ENCODE measurements at regions not wholly inside any gene's neighbourhood (a gene's known extent, or its start where the extent isn't known, plus 50 kb on each side); places are given as distances from the start of the nearest gene placed in this dataset.

DNA sequence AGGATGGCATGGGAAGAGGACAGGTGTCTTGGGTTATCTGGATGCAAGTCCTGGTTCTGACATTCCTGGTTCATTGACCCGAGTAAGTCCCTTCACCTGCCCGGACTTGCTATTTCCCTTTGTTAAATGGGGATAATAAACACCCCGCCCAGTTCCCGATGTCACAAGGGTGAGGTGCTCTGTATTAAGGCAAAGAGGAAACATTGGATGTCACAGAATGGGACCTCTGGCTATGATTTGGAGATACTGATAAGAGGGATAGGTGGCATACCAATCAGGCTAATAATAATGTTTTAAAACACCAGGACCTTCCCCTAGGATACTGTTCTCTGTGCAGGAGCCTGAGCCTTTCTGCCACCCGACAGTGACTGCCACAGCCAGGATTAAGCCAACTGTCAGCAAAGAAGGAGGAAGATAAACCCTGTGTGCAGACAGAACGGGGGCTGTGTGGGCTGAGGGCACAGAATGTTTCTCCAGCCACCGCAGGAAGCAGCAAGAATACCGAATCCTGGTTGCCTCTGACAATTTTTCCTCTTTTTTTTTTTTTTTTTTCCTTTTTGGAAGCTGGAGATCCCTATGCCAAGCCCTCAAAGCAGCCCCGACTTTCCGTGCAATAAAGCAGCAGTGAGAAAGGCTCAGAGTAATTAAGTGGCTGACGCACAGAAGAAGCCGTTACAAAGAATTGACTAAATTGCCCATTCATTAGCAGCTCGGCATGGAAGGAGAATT is 336.6 kb downstream of the SMAD2 start:
- DNase-seq, result no peak

DNA sequence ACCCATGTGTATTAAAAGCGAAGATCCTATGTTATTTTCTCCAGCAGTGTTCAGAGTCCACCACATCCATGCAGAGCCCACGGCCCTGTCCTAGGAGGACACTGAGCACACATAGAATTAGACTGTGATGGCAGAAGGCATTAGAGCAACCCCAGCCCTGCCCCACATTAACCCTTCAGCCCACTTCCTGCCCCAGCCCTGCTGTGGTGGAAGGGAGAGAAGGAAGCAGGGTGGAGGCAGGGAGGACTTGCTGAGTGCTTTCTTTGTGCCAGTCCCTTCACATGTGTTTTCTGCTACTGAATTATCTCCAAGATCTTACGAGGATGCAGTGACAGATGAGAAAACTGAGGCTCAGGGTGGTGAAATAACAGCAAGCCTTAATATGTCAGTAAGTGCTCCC is 339.0 kb downstream of the SMAD2 start:
- no peak for DNase-seq

DNA sequence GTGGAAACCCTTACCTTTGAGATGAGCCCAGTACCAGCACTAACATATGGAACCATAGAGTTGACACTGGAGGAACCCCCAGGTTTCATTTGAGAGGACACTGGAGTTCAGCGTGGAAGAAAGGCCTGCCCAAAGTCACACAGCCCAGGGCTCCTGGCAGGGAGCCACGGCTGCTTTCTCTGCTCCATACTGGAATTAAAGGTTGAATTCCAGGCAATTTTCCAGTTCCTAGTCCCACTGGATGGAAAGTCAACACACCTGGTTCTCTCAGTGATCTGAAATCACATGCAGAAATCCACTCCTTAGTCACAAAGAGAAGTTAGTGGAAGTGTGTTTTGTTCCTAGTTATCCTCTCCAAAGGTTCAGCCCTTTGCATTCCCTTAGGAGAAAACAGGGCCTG is 336.1 kb upstream of the SKOR2 start:
- DNase-seq, result no peak

DNA sequence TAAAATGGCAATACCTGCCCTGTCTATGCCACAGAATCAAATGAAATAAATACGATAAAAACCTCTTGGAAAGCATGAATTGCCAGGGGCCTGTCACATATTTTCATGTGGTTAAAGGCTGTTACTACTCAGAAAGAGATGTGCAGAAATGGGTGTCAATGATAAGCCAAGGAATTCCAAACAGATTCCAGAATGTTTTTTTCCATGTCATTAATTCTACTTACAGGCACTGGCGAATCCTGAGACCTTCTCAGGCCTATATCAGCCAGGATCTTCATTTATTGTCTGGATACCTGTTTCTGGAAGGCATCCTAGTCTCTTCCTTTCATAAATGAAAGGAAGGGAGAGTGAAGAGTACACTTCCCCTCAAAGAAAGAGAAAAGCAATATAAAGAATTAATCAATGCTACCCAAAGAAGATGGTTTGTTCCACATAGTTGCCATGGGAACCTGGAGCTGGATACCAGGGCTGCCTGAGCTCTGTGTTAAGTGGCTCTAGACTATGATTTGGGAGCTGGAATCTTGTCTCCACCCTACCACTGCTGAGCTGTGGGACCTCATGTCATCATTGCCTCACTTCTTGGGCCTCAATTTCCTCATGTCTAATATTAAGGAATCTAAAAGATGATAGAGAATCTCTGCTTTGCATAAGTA is 335.1 kb upstream of the SKOR2 start:
- DNase-seq, result no peak

DNA sequence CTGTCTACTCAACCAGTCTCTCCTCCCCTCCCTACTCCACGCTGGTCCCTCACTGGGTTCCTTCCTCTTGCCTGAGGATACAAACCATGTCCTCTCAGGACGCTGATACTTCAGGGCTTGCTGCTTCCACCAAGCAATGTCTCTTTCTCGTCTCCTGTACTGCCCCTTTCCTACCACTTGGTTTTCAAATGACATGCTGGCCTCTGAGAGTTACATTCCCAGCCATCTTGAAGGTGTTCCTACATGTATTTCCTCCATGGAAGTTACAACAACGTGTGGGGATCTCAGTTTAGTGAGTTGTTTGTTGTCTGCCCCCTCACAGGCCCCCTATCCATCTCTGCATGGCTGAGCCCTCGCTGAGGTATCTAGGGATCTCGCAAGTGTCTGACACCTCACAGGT is 334.5 kb upstream of the SKOR2 start:
- DNase-seq, result no peak

DNA sequence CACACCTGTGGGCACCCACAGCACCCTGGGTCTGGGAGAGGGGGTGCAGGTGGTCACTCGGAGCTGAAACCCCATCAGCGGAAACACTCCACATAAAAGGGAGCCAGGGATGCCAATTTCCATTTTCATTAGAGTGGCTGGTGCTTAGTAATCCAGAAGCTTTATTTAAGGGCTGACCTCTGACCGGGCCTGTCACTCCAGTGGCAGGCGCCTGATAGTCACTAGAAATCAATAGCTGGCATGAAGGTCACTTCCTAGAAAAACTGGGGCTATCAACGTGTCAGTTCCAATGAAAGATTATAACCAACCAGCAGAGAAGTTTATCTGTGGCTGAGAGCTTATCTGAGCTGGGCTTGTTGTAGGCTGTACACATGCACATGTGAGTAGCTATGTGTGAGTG is 333.7 kb upstream of the SKOR2 start:
- no peak for DNase-seq

DNA sequence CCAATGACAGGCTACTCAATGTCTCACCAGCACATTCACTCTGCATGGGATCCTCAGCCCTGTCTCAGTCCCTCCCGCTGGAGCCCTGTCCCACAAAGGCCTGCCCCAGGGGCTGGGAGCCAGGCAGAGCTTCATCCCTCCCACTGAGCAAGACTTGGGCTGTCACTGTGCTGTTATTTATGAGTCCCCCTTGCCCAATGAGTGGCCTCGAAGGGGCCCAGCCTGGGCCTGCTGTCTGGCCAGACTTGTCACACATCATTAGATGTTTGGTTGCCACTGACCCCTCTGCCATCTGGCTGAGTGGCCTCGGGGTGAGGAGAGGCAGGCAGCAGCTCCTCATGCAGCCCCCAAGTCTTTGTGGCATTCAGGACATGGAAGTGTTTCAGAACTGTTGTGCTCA is 330.6 kb upstream of the SKOR2 start:
- no peak for DNase-seq

DNA sequence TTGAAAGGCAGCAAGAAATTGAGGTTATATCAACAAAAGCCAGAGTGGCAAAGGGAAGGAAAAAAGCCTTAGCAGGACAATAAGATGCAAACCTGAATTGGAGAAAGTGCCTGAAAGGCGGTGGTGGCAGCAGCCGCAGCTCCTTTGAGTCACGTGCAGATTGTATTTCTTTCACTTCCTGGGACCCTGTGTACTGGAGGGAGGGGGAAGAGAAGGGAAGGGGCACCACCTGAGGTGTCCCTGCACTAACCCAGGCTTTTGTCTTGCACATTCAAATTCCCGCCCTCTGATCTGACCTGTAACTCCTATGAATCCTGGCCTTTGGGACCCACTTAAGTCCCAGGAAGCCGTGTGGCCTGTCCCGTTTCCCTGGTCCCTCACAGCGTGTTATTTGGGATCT is 326.1 kb upstream of the SKOR2 start:
- no peak for DNase-seq

DNA sequence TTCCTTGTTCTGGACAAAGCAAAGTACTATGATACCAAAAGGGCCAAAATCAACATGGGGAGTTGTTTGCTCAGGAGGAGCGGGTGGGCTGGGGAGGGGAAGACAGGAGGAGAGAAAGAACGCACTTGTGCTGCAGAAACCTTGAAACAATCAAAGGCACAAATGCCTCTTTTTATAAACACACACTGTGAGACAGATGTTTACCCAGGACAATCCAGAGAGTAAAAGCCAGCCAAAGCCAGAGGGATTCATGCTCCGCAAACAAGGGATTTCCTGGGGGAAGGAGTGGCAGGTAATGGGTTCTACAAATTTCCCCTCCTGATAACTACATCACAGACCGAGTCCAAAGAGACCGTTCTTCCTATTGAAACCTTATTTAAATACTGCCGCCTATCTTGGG is 323.5 kb upstream of the SKOR2 start:
- DNase-seq, result no peak

DNA sequence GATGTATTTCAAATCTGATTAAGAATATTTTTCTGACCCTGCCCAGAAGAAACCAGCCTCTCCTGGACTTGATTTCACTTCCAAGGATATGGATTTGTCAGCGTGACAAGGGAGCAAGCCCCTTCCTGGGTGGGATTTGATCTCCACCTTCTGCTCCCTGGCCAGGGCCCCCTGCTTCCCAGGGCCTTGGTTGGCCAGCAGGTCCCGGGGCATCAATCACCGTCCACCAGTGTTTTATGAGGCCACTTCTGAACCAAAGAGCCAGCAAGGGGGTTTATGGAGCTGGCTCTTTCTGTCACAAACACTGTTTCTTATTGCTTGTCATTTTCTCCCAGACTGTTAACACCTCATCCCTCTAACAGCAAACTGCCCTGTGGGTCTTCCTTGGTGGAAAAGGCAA is 320.5 kb upstream of the SKOR2 start:
- DNase-seq, result no peak

DNA sequence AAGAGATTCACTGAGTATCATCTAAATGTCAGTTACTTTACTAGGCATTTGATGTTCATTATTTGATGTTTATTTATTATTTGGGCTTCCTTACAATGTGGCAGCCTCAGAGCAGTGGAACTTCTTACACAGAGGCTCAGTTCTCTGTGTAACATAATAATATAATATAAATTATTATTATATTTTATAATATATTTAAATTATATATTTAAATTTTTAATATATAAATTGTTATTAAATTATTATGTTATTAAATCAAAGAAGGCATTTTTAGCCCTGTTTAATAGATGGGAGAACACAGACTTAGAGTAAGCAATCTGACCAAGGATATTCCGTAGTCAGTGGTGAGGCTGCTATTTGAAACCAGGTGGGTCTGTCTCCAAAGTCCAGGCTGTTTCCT is 315.3 kb upstream of the SKOR2 start:
- no peak for DNase-seq

DNA sequence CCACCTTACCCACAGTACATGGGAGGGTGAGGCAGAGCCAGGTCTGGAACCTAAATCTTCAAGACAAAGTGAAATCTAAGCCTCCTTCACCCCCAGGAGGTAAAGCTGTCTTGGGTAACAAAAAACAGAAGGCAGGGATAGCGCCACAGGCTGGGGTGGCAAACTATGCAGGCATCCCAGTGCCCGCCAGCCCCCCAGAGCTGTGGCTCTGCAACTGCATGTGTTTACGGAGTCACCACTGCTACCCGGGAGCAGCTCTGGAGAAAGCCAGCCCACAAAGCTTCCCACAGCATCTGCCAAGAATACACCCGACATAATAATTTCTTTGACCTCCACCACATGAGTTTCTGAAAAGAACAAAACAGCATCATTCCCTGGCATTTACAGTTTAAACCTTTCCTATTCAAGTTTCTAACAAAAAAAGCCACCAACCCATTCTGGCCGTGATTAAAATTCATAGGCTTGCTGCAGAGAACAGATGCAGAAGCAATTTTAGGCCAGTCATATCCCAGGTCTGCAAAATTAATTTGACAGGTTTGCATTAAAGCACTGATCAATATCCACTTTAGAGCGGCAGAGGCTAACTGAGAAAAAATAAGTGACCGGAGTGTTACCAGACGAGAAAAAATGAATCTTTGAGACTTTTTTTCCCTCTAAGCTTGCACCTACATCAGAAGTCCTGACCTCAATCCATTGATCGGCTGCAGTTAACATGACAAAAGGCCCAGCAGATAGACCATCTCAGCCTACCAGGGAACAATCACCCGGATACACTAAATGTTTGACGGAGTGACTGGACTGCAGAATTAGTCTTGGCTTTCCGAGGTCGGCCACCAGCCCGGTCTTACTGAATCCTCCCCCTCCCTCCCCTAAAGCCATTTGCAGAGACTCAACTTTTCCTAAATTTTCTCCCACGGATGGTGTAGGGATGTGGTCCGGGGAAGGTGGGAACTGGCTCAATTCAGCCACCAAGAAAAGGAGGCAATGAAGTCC is 309.6 kb upstream of the SKOR2 start:
- DNase-seq, result no peak

DNA sequence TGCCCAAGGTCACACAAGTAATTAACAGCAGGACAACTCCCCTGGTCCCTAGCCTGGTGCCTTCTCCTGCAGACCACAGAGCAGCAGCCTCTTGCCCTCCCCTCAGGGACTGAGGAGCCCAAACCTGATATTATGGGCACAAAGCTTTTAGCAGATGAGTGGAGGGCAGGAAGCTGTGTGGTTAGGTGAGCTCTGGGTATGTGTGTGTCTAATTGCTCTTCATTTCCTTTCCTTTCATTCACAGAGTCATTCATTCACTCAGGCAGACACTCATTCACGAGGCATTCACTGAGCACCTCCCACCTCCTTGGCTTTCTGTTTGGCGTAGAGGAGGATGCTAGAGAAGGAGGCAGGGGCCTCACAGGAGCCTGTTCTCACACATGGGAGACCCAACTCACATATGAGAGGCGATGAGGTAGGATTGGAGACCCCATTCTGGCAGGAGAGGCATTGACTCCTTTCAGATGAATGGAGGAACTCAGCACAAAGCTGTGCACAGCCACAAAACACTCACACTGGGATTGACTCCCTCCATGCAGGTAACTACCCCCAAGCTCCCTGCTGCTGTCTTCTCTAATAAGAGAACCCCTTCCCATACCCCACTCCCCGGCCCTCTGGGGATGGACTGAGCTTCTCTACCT is 306.8 kb upstream of the SKOR2 start:
- peak; percentile 93 for DNase-seq

DNA sequence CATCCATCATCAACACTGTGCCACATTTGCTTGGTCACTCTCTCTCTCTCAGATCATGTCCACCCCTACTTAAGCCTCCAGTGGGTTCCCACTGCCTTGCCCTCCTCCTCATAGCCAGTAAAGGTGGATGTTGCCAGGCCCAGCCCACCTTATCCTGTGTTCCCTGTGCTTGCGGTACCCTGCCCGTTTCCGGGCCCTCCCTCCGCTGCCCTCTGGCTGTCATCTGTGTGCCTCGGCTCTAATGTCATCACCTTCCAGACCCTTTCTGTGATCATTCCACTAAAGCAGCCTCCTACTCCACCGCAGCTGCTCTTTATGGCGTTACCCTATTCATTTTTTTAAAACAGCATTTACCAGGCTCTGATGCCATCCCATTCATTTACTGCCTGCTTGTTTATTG is 305.7 kb upstream of the SKOR2 start:
- no peak for DNase-seq

DNA sequence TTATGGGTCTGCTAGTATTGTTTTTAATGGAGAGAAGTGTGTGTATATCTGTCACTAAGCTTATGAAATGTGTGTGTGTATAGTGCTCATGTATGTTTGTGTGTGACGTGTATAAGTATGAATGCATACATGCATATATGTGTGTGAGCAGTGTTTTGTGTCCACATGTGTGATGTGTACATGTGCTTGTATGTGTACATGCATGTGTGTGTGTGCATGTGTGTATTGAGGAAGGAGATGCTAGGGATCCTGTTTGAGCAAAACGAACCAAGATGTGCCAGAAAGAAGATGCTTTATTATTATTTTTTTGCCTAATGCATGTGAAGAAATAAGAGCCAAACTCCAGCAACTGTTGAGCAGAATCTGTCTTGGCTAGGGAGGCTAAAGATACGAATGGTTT is 301.3 kb upstream of the SKOR2 start:
- DNase-seq, result no peak

DNA sequence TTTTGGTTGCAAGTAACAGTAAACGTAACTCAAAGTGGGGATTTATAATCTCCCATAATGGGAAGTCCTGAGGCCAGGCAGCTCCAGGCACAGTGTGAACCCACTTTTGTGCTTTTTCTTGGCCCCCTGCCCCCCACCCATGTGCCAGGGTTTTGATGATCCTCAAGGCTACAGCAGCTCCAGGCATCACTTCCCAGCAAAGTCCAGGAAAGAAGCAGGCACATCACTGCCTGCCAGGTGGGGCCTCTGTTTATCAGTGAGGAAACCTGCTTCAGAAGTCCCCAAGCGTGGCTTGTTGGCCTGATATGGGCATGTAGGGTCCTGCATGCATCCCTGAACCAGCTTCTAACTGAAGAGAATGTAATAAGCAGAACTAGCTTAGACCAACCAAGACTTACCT is 299.2 kb upstream of the SKOR2 start:
- no peak for DNase-seq

DNA sequence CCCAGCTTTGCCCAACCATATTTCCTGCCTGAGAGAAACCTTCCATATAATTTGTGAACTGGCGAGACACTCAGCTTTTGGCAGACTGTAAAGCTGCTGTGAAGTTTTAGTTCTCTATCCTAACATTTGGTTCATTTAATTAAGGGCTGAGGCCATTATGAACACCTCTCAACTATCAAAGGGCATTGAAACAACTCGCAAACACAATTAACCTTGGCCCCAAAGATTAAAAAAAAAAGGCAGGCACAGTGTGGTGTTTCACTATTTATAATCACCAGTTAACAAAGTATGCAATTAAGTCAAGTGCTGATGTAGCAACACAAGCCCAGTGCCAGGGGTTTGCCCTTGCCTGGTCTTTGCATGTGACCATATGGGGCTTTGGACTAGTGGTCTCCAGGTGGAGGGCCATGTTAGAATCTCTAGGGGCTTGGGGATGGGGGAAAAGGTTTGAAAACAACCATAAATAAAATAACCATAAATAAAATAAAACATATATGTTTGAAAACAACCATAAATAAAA is 297.6 kb upstream of the SKOR2 start:
- no peak for DNase-seq

DNA sequence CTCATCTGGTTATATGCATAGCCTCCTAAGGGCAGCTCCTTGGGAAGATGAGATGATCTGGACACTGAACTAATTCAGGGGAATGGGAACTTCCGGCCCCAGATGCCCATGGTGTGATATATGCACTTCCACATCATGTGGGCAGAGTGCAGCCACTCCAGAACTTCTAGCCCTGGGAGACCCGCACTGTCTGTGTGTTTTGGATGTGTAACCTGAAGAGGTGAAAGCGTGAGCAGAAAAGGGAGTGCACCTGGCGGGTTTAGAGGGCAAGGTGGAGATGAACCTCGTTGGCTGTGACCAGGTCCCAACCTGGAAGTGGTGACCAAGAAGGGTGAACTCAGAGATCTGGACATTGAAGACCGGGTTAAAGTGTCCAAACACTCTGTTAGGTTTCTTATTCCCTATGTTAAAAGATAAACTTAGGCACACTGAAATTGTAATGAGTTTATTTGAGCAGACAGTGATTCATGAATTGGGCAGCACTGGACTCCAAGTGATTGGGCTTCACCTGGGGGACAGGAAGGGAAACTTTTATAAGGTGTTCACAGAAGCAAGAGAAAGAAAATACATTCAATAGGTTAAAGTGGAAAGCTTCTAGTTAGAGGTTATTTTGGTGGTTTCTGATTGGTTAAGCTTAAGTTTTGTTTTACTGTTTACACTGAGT is 296.2 kb upstream of the SKOR2 start:
- no peak for DNase-seq

DNA sequence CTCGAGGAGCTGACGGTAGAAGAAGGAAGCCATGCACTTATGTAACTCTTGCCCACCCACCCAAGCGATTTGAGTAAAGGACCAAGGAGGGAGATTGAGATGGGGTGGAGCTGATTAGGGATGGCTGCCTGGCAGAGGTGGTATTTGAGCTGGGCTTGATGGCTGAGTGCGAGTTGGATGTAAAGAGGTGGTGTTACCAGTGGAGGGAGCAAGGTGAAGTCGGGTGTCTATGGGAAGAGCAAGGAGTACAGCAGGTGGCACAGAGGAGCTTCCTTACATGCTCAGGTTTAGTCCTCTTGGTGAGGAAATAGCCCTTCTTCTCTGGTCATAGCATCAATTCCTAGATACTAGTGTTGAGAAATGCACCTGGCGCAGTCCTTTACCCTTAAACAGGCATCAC is 294.2 kb upstream of the SKOR2 start:
- no peak for DNase-seq

DNA sequence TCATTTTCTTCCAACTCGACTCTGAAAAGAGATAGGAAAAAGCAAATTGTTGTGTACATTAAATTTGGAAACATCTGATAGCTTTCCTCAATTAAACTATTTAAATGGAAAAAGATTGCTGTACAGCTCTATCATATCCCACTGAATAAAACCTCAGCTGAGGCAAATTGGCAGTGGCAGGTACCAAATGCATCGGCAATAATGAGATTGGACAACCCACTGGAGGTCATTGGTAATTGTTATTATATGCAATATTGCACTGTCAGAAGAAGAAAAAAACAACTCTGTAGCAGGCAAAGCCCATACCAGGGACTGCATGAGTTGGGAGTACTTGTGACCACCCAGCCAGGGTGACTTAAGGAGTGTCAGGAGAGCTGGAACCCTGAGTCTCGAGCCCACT is 291.6 kb upstream of the SKOR2 start:
- DNase-seq, result no peak

DNA sequence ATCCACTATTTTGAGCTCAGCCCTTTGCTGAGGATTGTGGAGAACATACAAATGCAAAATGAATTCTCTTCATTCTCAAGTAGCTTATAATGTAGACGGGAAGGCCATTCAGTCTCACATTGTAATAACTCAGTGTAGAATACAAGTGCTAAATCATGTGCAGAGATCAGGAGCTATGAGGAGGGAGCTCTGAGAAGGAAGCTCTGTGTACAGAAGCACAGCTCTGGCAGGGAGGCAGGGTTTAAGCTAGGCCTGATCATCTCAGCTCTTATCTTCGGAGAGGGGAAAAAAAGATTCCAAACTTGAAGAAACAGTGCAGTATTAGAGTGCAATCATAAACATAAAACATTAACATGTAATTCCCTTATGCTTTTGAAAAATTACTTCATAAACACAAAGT is 291.1 kb upstream of the SKOR2 start:
- no peak for DNase-seq

DNA sequence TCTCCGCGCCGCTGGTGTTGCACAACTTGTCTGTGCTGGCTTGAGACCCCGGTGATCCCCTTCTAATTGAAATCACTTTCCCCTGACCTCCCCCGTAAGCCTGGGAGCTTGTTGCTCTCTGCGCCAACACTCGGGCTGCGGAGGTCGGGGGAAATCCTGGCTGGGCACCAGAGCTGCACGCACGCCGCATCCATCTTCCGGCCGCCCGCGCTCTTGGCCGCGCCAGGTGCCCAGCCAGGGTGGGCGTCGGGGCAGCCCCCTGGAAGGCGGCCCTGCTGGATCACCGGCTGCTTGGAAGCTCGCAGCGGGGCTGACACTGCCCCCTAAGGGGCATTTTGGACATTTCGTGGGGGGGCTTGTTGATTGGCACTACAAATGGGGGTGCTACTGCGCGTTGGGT is 280.3 kb upstream of the SKOR2 start:
- no peak for DNase-seq

DNA sequence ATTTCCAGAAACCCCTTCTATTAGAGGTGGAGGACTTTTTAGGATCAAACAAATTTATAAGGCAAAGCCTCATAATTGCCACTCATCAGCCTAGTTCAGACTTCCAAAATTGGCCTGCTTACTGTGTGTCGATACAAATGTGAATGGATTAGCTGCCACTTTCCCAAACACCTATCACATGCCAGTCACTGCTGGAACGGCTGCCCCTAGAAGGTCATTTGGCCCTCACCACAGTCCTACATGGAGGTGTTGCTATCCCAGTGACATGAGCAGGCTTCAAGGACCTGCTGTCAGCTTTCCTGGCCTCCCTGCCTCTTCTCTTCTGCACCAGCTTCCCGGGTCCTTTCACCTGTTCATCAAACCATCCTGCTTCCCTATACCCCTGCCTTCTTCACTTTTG is 279.2 kb upstream of the SKOR2 start:
- DNase-seq, result no peak

Data from NCI-H1436 treated with DMSO at 0.1 percent for 48 hours (cell line).